GM23338 (cell line): ENCODE measurements at regions not wholly inside any gene's neighbourhood (a gene's known extent, or its start where the extent isn't known, plus 50 kb on each side); places are given as distances from the start of the nearest gene placed in this dataset.

Source experiments
- ATAC-seq: fragments of 200-7000 bp; cut with Tn5 transposase; 3 replicates; pipeline ENCODE4 v1.9.1; 2020
- DNase-seq: peaks from one replicate; pipeline ENCODE4 v3.0.0-alpha.2; 2015; ENCODE audit warnings: low spot score
- H2AFZ ChIP-seq: fragments of 200-600 bp; sonication (generic); 2 replicates; pipeline ENCODE4 v1.8.0; 2016; ENCODE audit warnings: antibody characterized with exemption, mild to moderate bottlenecking, moderate library complexity
- H3F3A ChIP-seq: fragments of 200-600 bp; sonication (generic); replicated peaks from 2 replicates; pipeline ENCODE4 v1.8.0; 2017; ENCODE audit warnings: antibody characterized with exemption, mixed run types, low read depth
- H3K27ac ChIP-seq: fragments of 200-600 bp; sonication (generic); 2 replicates; pipeline ENCODE4 v1.6.1; 2016; ENCODE audit warnings: low read depth
- H3K27me3 ChIP-seq: fragments of 200-600 bp; sonication (generic); 2 replicates; pipeline ENCODE4 v1.8.0; 2016; ENCODE audit warnings: mild to moderate bottlenecking, mixed run types, moderate library complexity; ENCODE audit not compliant: insufficient read depth
- H3K36me3 ChIP-seq: fragments of 200-600 bp; sonication (generic); 2 replicates; pipeline ENCODE4 v1.8.0; 2016; ENCODE audit warnings: mild to moderate bottlenecking; ENCODE audit not compliant: insufficient read depth
- H3K4me1 ChIP-seq: fragments of 200-600 bp; sonication (generic); 2 replicates; pipeline ENCODE4 v1.8.0; 2016; ENCODE audit warnings: mild to moderate bottlenecking, moderate library complexity; ENCODE audit not compliant: insufficient read depth
- H3K4me2 ChIP-seq: fragments of 200-600 bp; sonication (generic); 2 replicates; pipeline ENCODE4 v1.7.1; 2017; ENCODE audit warnings: mixed run types
- H3K4me3 ChIP-seq: fragments of 200-600 bp; sonication (generic); 2 replicates; pipeline ENCODE4 v1.6.1; 2016; ENCODE audit warnings: mixed run types
- H3K79me2 ChIP-seq: fragments of 200-600 bp; sonication (generic); replicated peaks from 2 replicates; pipeline ENCODE4 v1.8.0; 2017; ENCODE audit warnings: mild to moderate bottlenecking; ENCODE audit not compliant: insufficient read depth
- H3K9me2 ChIP-seq: fragments of 200-600 bp; sonication (generic); 2 replicates; pipeline ENCODE4 v1.8.0; 2017; ENCODE audit not compliant: insufficient read depth
- H4K20me1 ChIP-seq: fragments of 200-600 bp; sonication (generic); replicated peaks from 2 replicates; pipeline ENCODE4 v1.8.0; 2017; ENCODE audit warnings: mild to moderate bottlenecking; ENCODE audit not compliant: insufficient read depth
- H3K27ac Mint-ChIP-seq: 2 replicates; pipeline ENCODE4 v1.8.0; 2020; ENCODE audit warnings: inconsistent platforms, mild to moderate bottlenecking, moderate library complexity, mixed read lengths
- H3K27me3 Mint-ChIP-seq: 3 replicates; pipeline ENCODE4 v1.8.0; 2022; ENCODE audit warnings: low read depth, mild to moderate bottlenecking, moderate library complexity, mixed read lengths, inconsistent platforms; ENCODE audit not compliant: insufficient read depth, poor library complexity
- H3K36me3 Mint-ChIP-seq: 3 replicates; pipeline ENCODE4 v1.8.0; 2021; ENCODE audit warnings: low read depth, mild to moderate bottlenecking, inconsistent platforms, moderate library complexity, mixed read lengths
- H3K4me1 Mint-ChIP-seq: 3 replicates; pipeline ENCODE4 v1.8.0; 2020; ENCODE audit warnings: mild to moderate bottlenecking, inconsistent platforms, mixed read lengths
- H3K4me3 Mint-ChIP-seq: 3 replicates; pipeline ENCODE4 v1.8.0; 2021; ENCODE audit warnings: moderate library complexity, mild to moderate bottlenecking, inconsistent platforms, mixed read lengths
- H3K9me3 Mint-ChIP-seq: 3 replicates; pipeline ENCODE4 v1.8.0; 2020; ENCODE audit warnings: moderate library complexity, mild to moderate bottlenecking, inconsistent platforms, mixed read lengths
- CREB1 ChIP-seq: fragments of 250-450 bp; sonication (Bioruptor Pico); IDR thresholded peaks from 2 replicates; pipeline ENCODE4 v1.5.0; 2020; ENCODE audit warnings: low read depth, mild to moderate bottlenecking, moderate library complexity
- EZH2 ChIP-seq: fragments of 200-600 bp; sonication (generic); IDR thresholded peaks from one replicate; pipeline ENCODE4 v1.8.0; 2017; ENCODE audit warnings: antibody characterized with exemption, mild to moderate bottlenecking, low read depth; ENCODE audit not compliant: unreplicated experiment
- EZH2phosphoT487 ChIP-seq: fragments of 200-600 bp; sonication (generic); IDR thresholded peaks from one replicate; pipeline ENCODE4 v1.8.1; 2018; ENCODE audit warnings: antibody characterized with exemption; ENCODE audit not compliant: unreplicated experiment
- JUNB ChIP-seq: IDR thresholded peaks from one replicate; pipeline ENCODE4 v1.6.1; 2016; ENCODE audit warnings: antibody characterized with exemption; ENCODE audit not compliant: unreplicated experiment
- NANOG ChIP-seq: IDR thresholded peaks from 2 replicates; pipeline ENCODE4 v1.6.1; 2016; ENCODE audit warnings: antibody characterized with exemption, borderline replicate concordance
- POLR2AphosphoS5 ChIP-seq: IDR thresholded peaks from 2 replicates; pipeline ENCODE4 v1.6.1; 2016; ENCODE audit warnings: antibody characterized with exemption, low read depth
- STAT1 ChIP-seq: IDR thresholded peaks from one replicate; pipeline ENCODE4 v1.6.1; 2016; ENCODE audit warnings: antibody characterized with exemption; ENCODE audit not compliant: unreplicated experiment
- ZNF114 ChIP-seq: fragments of 250-450 bp; sonication (Bioruptor Pico); IDR thresholded peaks from 2 replicates; pipeline ENCODE4 v1.5.0; 2020; ENCODE audit warnings: mild to moderate bottlenecking, moderate library complexity
- ZNF331 ChIP-seq: fragments of 250-450 bp; sonication (Bioruptor Pico); IDR thresholded peaks from 2 replicates; pipeline ENCODE4 v1.5.0; 2020; ENCODE audit warnings: low read depth, mild to moderate bottlenecking, moderate library complexity
- TF ChIP-seq, protein P1 (sequence below): IDR thresholded peaks from 2 replicates; pipeline ENCODE4 v1.6.1; 2016; ENCODE audit warnings: antibody characterized with exemption
- TF ChIP-seq, protein P2 (sequence below), 2 experiments: fragments of 200-600 bp in 1 of 2; sonication (generic) in 1 of 2; conservative IDR thresholded peaks; 2 replicates each; pipeline versions ENCODE4 v1.5.1 to v1.6.1; 2016 to 2017; ENCODE audit warnings: antibody characterized with exemption in 2 of 2, low read depth in 2 of 2, mild to moderate bottlenecking in 2 of 2, moderate library complexity in 1 of 2
- TF ChIP-seq, protein P3 (sequence below): IDR thresholded peaks from one replicate; pipeline ENCODE4 v1.6.1; 2018; ENCODE audit warnings: antibody characterized with exemption; ENCODE audit not compliant: unreplicated experiment
- TF ChIP-seq, protein P4 (sequence below): fragments of 250-450 bp; sonication (Bioruptor Pico); IDR thresholded peaks from 2 replicates; pipeline ENCODE4 v1.5.0; 2020; ENCODE audit warnings: mild to moderate bottlenecking, moderate library complexity

DNA sequence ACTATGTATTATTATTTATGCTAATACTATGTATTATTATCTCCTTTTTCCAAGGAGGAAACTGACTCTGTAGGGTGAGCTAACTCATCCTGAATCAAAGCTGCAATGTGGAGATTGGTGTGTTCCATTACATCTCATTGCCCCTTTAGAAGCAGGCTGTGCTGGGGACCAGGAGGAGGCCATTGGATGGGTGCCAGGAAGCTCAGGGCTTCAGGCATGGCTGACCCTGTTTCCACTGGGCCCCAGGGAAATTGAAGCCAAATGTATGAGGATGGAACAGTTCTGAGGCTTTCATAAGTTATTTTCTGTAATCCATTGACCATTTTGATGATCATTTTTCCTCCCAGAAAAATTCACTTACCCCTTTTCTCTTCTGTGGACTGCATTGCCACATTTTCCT, 418.8 kb upstream of the ZFP42 start:
- Histone ChIP-seq H3K27me3 (no peaks in the 10 kb centered on the region), H3F3A (no peaks in the 10 kb centered on the region), H3K79me2 (no peaks in the 10 kb centered on the region), H3K4me1 (no peaks in the 10 kb centered on the region), H3K4me3 (no peak overlapping the region), H2AFZ (no peak overlapping the region), H3K9me2 (no peaks in the 10 kb centered on the region; the same call in 1 of the 2 replicates), H3K27ac (no peak overlapping the region), H3K36me3 (no peaks in the 10 kb centered on the region), H3K4me2 (no peak overlapping the region), H4K20me1 (no peaks in the 10 kb centered on the region)
- no peaks in the 10 kb centered on the region for H3K4me1 Mint-ChIP-seq
- ATAC-seq = no peak
- H3K27ac Mint-ChIP-seq = no peak overlapping the region
- DNase-seq = no peak
- H3K9me3 Mint-ChIP-seq = no peaks in the 10 kb centered on the region; the same call in 2 of the 3 replicates
- H3K27me3 Mint-ChIP-seq = peaks cover 4% of the 10 kb centered on the region
- no peak overlapping the region for H3K4me3 Mint-ChIP-seq
- H3K36me3 Mint-ChIP-seq = no peaks in the 10 kb centered on the region
- TF ChIP-seq POLR2AphosphoS5 = no peak
- no peak for TF ChIP-seq ZNF331 (CRISPR knock-in tag)
- TF ChIP-seq, protein P1, sequence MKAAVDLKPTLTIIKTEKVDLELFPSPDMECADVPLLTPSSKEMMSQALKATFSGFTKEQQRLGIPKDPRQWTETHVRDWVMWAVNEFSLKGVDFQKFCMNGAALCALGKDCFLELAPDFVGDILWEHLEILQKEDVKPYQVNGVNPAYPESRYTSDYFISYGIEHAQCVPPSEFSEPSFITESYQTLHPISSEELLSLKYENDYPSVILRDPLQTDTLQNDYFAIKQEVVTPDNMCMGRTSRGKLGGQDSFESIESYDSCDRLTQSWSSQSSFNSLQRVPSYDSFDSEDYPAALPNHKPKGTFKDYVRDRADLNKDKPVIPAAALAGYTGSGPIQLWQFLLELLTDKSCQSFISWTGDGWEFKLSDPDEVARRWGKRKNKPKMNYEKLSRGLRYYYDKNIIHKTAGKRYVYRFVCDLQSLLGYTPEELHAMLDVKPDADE = no peak
- no peak for TF ChIP-seq ZNF114 (CRISPR knock-in tag)
- TF ChIP-seq, protein P2, sequence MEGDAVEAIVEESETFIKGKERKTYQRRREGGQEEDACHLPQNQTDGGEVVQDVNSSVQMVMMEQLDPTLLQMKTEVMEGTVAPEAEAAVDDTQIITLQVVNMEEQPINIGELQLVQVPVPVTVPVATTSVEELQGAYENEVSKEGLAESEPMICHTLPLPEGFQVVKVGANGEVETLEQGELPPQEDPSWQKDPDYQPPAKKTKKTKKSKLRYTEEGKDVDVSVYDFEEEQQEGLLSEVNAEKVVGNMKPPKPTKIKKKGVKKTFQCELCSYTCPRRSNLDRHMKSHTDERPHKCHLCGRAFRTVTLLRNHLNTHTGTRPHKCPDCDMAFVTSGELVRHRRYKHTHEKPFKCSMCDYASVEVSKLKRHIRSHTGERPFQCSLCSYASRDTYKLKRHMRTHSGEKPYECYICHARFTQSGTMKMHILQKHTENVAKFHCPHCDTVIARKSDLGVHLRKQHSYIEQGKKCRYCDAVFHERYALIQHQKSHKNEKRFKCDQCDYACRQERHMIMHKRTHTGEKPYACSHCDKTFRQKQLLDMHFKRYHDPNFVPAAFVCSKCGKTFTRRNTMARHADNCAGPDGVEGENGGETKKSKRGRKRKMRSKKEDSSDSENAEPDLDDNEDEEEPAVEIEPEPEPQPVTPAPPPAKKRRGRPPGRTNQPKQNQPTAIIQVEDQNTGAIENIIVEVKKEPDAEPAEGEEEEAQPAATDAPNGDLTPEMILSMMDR (conservative IDR thresholded peaks at IDR 0.05; ENCODE audit: low read depth in 2 of 2) = no peak
- TF ChIP-seq, protein P3, sequence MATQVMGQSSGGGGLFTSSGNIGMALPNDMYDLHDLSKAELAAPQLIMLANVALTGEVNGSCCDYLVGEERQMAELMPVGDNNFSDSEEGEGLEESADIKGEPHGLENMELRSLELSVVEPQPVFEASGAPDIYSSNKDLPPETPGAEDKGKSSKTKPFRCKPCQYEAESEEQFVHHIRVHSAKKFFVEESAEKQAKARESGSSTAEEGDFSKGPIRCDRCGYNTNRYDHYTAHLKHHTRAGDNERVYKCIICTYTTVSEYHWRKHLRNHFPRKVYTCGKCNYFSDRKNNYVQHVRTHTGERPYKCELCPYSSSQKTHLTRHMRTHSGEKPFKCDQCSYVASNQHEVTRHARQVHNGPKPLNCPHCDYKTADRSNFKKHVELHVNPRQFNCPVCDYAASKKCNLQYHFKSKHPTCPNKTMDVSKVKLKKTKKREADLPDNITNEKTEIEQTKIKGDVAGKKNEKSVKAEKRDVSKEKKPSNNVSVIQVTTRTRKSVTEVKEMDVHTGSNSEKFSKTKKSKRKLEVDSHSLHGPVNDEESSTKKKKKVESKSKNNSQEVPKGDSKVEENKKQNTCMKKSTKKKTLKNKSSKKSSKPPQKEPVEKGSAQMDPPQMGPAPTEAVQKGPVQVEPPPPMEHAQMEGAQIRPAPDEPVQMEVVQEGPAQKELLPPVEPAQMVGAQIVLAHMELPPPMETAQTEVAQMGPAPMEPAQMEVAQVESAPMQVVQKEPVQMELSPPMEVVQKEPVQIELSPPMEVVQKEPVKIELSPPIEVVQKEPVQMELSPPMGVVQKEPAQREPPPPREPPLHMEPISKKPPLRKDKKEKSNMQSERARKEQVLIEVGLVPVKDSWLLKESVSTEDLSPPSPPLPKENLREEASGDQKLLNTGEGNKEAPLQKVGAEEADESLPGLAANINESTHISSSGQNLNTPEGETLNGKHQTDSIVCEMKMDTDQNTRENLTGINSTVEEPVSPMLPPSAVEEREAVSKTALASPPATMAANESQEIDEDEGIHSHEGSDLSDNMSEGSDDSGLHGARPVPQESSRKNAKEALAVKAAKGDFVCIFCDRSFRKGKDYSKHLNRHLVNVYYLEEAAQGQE = no peak
- no peak for TF ChIP-seq NANOG
- TF ChIP-seq CREB1 (CRISPR knock-in tag) = no peak
- TF ChIP-seq STAT1 = no peak
- TF ChIP-seq, protein P4, sequence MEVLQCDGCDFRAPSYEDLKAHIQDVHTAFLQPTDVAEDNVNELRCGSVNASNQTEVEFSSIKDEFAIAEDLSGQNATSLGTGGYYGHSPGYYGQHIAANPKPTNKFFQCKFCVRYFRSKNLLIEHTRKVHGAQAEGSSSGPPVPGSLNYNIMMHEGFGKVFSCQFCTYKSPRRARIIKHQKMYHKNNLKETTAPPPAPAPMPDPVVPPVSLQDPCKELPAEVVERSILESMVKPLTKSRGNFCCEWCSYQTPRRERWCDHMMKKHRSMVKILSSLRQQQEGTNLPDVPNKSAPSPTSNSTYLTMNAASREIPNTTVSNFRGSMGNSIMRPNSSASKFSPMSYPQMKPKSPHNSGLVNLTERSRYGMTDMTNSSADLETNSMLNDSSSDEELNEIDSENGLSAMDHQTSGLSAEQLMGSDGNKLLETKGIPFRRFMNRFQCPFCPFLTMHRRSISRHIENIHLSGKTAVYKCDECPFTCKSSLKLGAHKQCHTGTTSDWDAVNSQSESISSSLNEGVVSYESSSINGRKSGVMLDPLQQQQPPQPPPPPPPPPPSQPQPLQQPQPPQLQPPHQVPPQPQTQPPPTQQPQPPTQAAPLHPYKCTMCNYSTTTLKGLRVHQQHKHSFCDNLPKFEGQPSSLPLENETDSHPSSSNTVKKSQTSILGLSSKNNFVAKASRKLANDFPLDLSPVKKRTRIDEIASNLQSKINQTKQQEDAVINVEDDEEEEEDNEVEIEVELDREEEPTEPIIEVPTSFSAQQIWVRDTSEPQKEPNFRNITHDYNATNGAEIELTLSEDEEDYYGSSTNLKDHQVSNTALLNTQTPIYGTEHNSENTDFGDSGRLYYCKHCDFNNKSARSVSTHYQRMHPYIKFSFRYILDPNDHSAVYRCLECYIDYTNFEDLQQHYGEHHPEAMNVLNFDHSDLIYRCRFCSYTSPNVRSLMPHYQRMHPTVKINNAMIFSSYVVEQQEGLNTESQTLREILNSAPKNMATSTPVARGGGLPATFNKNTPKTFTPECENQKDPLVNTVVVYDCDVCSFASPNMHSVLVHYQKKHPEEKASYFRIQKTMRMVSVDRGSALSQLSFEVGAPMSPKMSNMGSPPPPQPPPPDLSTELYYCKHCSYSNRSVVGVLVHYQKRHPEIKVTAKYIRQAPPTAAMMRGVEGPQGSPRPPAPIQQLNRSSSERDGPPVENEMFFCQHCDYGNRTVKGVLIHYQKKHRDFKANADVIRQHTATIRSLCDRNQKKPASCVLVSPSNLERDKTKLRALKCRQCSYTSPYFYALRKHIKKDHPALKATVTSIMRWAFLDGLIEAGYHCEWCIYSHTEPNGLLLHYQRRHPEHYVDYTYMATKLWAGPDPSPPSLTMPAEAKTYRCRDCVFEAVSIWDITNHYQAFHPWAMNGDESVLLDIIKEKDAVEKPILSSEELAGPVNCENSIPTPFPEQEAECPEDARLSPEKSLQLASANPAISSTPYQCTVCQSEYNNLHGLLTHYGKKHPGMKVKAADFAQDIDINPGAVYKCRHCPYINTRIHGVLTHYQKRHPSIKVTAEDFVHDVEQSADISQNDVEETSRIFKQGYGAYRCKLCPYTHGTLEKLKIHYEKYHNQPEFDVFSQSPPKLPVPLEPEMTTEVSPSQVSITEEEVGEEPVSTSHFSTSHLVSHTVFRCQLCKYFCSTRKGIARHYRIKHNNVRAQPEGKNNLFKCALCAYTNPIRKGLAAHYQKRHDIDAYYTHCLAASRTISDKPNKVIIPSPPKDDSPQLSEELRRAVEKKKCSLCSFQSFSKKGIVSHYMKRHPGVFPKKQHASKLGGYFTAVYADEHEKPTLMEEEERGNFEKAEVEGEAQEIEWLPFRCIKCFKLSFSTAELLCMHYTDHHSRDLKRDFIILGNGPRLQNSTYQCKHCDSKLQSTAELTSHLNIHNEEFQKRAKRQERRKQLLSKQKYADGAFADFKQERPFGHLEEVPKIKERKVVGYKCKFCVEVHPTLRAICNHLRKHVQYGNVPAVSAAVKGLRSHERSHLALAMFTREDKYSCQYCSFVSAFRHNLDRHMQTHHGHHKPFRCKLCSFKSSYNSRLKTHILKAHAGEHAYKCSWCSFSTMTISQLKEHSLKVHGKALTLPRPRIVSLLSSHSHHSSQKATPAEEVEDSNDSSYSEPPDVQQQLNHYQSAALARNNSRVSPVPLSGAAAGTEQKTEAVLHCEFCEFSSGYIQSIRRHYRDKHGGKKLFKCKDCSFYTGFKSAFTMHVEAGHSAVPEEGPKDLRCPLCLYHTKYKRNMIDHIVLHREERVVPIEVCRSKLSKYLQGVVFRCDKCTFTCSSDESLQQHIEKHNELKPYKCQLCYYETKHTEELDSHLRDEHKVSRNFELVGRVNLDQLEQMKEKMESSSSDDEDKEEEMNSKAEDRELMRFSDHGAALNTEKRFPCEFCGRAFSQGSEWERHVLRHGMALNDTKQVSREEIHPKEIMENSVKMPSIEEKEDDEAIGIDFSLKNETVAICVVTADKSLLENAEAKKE (CRISPR knock-in tag) = no peak
- TF ChIP-seq EZH2 = no peak
- no peak for TF ChIP-seq EZH2phosphoT487
- TF ChIP-seq JUNB = no peak
